DOHH2 (cell line): ENCODE measurements at regions not wholly inside any gene's neighbourhood (a gene's known extent, or its start where the extent isn't known, plus 50 kb on each side); places are given as distances from the start of the nearest gene placed in this dataset.
"Not testable (repeated sequence)": the region's sequence is repeated elsewhere in the genome, so short reads cannot be mapped to it uniquely, and the experiment has no call there.

Source experiments
- H3F3A ChIP-seq: fragments of 200-600 bp; sonication (generic), shearing (Covaris generic); 2 replicates; pipeline ENCODE4 v1.6.0; 2016; ENCODE audit warnings: antibody characterized with exemption, mild to moderate bottlenecking; ENCODE audit not compliant: control insufficient read depth, insufficient read depth
- H3K27ac ChIP-seq: fragments of 200-600 bp; sonication (generic); 2 replicates; pipeline ENCODE4 v1.5.1; 2014; ENCODE audit warnings: low read depth, mild to moderate bottlenecking, low read length, moderate library complexity
- H3K27me3 ChIP-seq: fragments of 200-600 bp; sonication (generic); 2 replicates; pipeline ENCODE4 v1.6.1; 2014; ENCODE audit warnings: mild to moderate bottlenecking, low read length, mixed read lengths; ENCODE audit not compliant: control insufficient read depth
- H3K36me3 ChIP-seq: fragments of 200-600 bp; sonication (generic); 2 replicates; pipeline ENCODE4 v1.6.1; 2014; ENCODE audit warnings: mild to moderate bottlenecking, low read length, moderate library complexity, mixed read lengths; ENCODE audit not compliant: control insufficient read depth
- H3K4me1 ChIP-seq: fragments of 200-600 bp; sonication (generic); 2 replicates; pipeline ENCODE4 v1.6.1; 2014; ENCODE audit warnings: mild to moderate bottlenecking, low read length, mixed read lengths; ENCODE audit not compliant: control insufficient read depth
- H3K4me2 ChIP-seq: fragments of 200-600 bp; sonication (generic); 2 replicates; pipeline ENCODE4 v1.6.0; 2014; ENCODE audit warnings: mild to moderate bottlenecking, low read length, moderate library complexity
- H3K4me3 ChIP-seq: fragments of 200-600 bp; sonication (generic); 2 replicates; pipeline ENCODE4 v1.5.1; 2014; ENCODE audit warnings: mild to moderate bottlenecking, low read length, mixed read lengths
- H3K79me2 ChIP-seq: fragments of 200-600 bp; sonication (generic); 2 replicates; pipeline ENCODE4 v1.6.1; 2014; ENCODE audit warnings: mild to moderate bottlenecking, low read length, mixed read lengths; ENCODE audit not compliant: control insufficient read depth
- H3K9me2 ChIP-seq: fragments of 200-600 bp; sonication (generic); replicated peaks from 2 replicates; pipeline ENCODE4 v1.6.1; 2014; ENCODE audit warnings: mild to moderate bottlenecking, low read length, mixed read lengths; ENCODE audit not compliant: control insufficient read depth
- H3K9me3 ChIP-seq: fragments of 200-600 bp; sonication (generic); 2 replicates; pipeline ENCODE4 v1.6.1; 2014; ENCODE audit warnings: antibody characterized with exemption, low read length, mixed read lengths; ENCODE audit not compliant: control insufficient read depth, insufficient read depth
- H4K20me1 ChIP-seq: fragments of 200-600 bp; sonication (generic); 2 replicates; pipeline ENCODE4 v1.6.0; 2014; ENCODE audit warnings: low read depth, mild to moderate bottlenecking, antibody characterized with exemption, low read length, moderate library complexity; ENCODE audit not compliant: control insufficient read depth, insufficient read depth
- CTCF ChIP-seq: fragments of 200-600 bp; sonication (generic); IDR thresholded peaks from one replicate; pipeline ENCODE4 v1.5.1; 2014; ENCODE audit warnings: antibody characterized with exemption, mild to moderate bottlenecking, low read depth, low read length; ENCODE audit not compliant: poor library complexity, severe bottlenecking
- EZH2phosphoT487 ChIP-seq: fragments of 200-600 bp; sonication (generic); IDR thresholded peaks from 2 replicates; pipeline ENCODE4 v1.6.1; 2017; ENCODE audit warnings: borderline replicate concordance, mild to moderate bottlenecking, antibody characterized with exemption, low read length, moderate library complexity, mixed read lengths

- Histone ChIP-seq H3K27ac (no peak overlapping the region), H3K4me1 (0 out of 2 replicates have a peak, but pooled peaks cover 5% of the 10 kb centered on the region), H3K9me3 (no peaks in the 10 kb centered on the region), H3K27me3 (no peaks in the 10 kb centered on the region), H3K36me3 (no peaks in the 10 kb centered on the region), H3F3A (no peaks in the 10 kb centered on the region), H3K79me2 (no peaks in the 10 kb centered on the region), H3K9me2 (no peaks in the 10 kb centered on the region), H3K4me3 (no peak overlapping the region), H3K4me2 (no peak overlapping the region), H4K20me1 (no peaks in the 10 kb centered on the region)
- no peak for TF ChIP-seq CTCF
- TF ChIP-seq EZH2phosphoT487, result no peak
These were observed 213.9 kb downstream of the TBC1D2B start for GRCh38 chr15:77863491-77864105.

- H3K27ac ChIP-seq, result no peak overlapping the region
- no peak overlapping the region for H3K4me3 ChIP-seq
- no peak for TF ChIP-seq CTCF
- no peak for TF ChIP-seq EZH2phosphoT487
- H3K4me2 ChIP-seq, result no peak overlapping the region
- 0 out of 2 replicates have a peak, but pooled peaks cover 5% of the 10 kb centered on the region for H3K4me1 ChIP-seq
- no peaks in the 10 kb centered on the region for H3K79me2 ChIP-seq
- no peaks in the 10 kb centered on the region for H3K9me2 ChIP-seq
- no peaks in the 10 kb centered on the region for H3K36me3 ChIP-seq
- H4K20me1 ChIP-seq, result no peaks in the 10 kb centered on the region
- no peaks in the 10 kb centered on the region for H3K27me3 ChIP-seq
- H3F3A ChIP-seq, result no peaks in the 10 kb centered on the region
- H3K9me3 ChIP-seq, result no peaks in the 10 kb centered on the region
These were observed 214.8 kb downstream of the TBC1D2B start for GRCh38 chr15:77862651-77863104.

GRCh38 chr15:77861997-77862635 is 215.4 kb downstream of the TBC1D2B start:
- H3K4me2 ChIP-seq, H3K36me3 ChIP-seq, H3K27me3 ChIP-seq, H3K9me3 ChIP-seq, H3K9me2 ChIP-seq, H3F3A ChIP-seq, H3K4me3 ChIP-seq, H3K27ac ChIP-seq, H3K79me2 ChIP-seq, H3K4me1 ChIP-seq, H4K20me1 ChIP-seq: not testable (repeated sequence)

DNA sequence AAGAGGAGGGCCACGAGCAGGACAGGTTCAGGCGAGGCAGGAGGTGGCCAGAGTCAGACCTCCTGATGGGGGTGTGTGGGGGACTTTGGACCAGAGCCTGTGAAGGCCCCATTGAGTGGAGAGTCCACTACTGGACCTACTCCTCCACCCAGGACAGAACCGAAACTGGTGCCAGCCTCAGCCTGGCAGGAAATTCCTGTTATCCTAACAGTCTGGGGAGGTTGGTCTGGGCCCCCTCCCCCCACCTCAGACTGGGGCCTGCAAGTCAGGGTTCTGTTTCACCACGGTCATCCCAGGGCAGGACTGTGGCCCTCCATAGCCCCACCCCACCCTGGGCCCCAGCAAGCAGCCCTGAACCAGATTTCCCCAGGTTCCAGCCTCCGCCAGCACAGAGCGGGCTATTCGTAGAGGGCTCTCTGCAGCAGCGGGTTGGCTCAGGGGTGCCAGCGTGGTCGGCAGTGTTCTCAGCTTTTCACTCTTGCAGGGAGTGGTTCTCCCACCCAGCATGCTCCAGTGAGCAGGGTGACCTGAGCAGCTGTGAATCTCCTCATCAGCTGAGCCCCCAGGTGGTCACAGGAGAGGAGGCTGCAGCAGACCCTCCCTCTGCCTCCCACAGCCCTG is 217.3 kb downstream of the TBC1D2B start:
- peaks cover 4% of the 10 kb centered on the region; the same call in 1 of the 2 replicates for H3K27me3 ChIP-seq

More for the DNA sequence above, 217.3 kb downstream of the TBC1D2B start:
- Histone ChIP-seq H4K20me1 (no peaks in the 10 kb centered on the region), H3K4me3 (no peak overlapping the region), H3K4me1 (0 out of 2 replicates have a peak, but pooled peaks cover 5% of the 10 kb centered on the region), H3K27ac (no peak overlapping the region), H3K79me2 (no peaks in the 10 kb centered on the region), H3K4me2 (no peak overlapping the region), H3K9me3 (no peaks in the 10 kb centered on the region), H3K36me3 (no peaks in the 10 kb centered on the region), H3K9me2 (no peaks in the 10 kb centered on the region), H3F3A (no peaks in the 10 kb centered on the region)
- TF ChIP-seq CTCF, result no peak
- TF ChIP-seq EZH2phosphoT487, result no peak
